ENCODE measurements at regions not wholly inside any gene's neighbourhood (a gene's known extent, or its start where the extent isn't known, plus 50 kb on each side); places are given as distances from the start of the nearest gene placed in this dataset.
"Not testable (repeated sequence)": the region's sequence is repeated elsewhere in the genome, so short reads cannot be mapped to it uniquely, and the experiment has no call there.

DNA sequence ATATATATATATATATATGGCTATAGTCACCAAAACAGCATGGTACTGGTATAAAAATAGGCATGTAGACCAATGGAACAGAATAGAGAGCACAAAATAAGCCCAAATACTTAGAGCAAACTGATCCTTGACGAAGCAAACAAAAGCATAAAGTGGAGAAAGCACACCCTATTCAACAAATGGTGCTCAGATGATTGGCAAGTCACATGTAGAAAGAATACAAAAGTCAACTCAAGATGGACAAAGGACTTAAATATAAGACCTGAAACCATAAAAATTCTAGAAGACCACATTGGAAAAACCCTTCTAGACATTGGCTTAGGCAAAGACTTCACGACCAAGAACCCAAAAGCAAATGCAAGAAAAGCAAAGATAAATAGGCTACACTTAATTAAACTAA lies 167.2 kb downstream of the NAA11 start:
- TF ChIP-seq, protein P1, sequence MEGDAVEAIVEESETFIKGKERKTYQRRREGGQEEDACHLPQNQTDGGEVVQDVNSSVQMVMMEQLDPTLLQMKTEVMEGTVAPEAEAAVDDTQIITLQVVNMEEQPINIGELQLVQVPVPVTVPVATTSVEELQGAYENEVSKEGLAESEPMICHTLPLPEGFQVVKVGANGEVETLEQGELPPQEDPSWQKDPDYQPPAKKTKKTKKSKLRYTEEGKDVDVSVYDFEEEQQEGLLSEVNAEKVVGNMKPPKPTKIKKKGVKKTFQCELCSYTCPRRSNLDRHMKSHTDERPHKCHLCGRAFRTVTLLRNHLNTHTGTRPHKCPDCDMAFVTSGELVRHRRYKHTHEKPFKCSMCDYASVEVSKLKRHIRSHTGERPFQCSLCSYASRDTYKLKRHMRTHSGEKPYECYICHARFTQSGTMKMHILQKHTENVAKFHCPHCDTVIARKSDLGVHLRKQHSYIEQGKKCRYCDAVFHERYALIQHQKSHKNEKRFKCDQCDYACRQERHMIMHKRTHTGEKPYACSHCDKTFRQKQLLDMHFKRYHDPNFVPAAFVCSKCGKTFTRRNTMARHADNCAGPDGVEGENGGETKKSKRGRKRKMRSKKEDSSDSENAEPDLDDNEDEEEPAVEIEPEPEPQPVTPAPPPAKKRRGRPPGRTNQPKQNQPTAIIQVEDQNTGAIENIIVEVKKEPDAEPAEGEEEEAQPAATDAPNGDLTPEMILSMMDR (IDR thresholded peaks at IDR 0.05; ENCODE audit: borderline replicate concordance, extremely low read depth, low read length, poor library complexity, severe bottlenecking): not testable (repeated sequence)
- not testable (repeated sequence) for TF ChIP-seq EZH2 (IDR thresholded peaks at IDR 0.05; ENCODE audit: borderline replicate concordance, low read depth, low read length, severe bottlenecking)

All from DND-41 (cell line).